Neural cell (in vitro differentiated cells): ENCODE measurements at regions not wholly inside any gene's neighbourhood (a gene's known extent, or its start where the extent isn't known, plus 50 kb on each side); places are given as distances from the start of the nearest gene placed in this dataset.

ENCODE experiments used
- CTCF ChIP-seq: fragments of 450-650 bp; IDR thresholded peaks from 2 replicates; pipeline ENCODE4 v1.5.1; 2014; ENCODE audit warnings: antibody characterized with exemption, mild to moderate bottlenecking, moderate library complexity; ENCODE audit not compliant: poor library complexity, severe bottlenecking
- EZH2 ChIP-seq: fragments of 200-600, 300-800 bp; shearing (Covaris generic), sonication (generic); IDR thresholded peaks from 2 replicates; pipeline ENCODE4 v1.6.1; 2014; ENCODE audit warnings: antibody characterized with exemption, low read length, borderline replicate concordance, mild to moderate bottlenecking; ENCODE audit not compliant: insufficient read depth, poor library complexity, severe bottlenecking
- POLR2AphosphoS5 ChIP-seq: IDR thresholded peaks from 2 replicates; pipeline ENCODE4 v1.6.1; 2012
- RAD21 ChIP-seq: fragments of 450-650 bp; conservative IDR thresholded peaks from 2 replicates; pipeline ENCODE4 v1.6.1; 2014; ENCODE audit warnings: antibody characterized with exemption, mild to moderate bottlenecking, moderate library complexity

- TF ChIP-seq CTCF (no peak), EZH2 (no peak), POLR2AphosphoS5 (no peak), RAD21 (no peak)
Measured at GRCh38 chr5:159465604-159466003, 135.3 kb upstream of the IL12B start.
